Anterior cingulate cortex (tissue), 58 donors: ENCODE measurements at regions not wholly inside any gene's neighbourhood (a gene's known extent, or its start where the extent isn't known, plus 50 kb on each side); places are given as distances from the start of the nearest gene placed in this dataset.
A peak's percentile ranks its signal among the peaks of the same experiment; 100 is the strongest.

Source experiments
- DNase-seq, 58 donors: peaks; one replicate each; lab custom pipeline; 2025; lab: John Stamatoyannopoulos, UW

DNA sequence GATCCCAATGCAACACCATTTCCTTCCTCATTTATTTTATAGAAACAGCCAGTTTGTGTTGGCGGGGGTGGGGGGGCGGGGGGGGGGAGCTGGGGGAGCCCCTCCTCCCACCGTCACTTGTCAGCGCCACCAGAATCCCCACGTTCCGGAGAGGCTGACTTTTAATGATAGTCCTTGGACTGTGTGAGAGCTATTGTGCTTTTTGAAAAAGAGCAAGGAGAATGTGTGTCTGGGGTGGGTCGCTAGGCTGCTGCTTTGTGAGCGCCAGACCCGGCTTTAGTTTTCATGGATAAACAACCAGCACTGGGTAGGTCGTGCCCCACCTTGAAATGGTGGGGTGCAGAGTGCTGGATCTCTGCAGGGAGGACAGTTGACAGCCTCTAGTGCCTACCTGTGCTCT, 135.0 kb upstream of the ONECUT1 start:
- DNase-seq, result no peak

DNA sequence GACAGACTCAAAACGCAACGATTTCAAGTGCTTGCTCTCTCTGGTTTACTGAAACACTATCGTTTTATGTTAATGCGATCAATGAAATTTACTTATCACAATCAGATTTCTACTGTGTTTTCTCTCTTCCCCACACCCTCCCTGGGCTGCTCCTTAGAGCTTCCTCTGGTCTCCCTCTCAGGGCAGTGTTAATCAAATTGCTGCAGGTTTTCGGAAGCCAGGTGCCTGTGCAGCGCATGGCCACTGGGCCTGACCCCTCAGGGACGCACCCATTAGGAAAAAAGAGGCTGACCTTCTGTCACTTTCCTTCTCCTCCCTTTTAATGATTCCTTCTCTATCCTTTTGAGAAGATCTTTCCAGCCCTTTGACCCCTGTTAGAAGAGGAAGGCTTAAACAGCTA, 134.5 kb upstream of the ONECUT1 start:
- no peak for DNase-seq

DNA sequence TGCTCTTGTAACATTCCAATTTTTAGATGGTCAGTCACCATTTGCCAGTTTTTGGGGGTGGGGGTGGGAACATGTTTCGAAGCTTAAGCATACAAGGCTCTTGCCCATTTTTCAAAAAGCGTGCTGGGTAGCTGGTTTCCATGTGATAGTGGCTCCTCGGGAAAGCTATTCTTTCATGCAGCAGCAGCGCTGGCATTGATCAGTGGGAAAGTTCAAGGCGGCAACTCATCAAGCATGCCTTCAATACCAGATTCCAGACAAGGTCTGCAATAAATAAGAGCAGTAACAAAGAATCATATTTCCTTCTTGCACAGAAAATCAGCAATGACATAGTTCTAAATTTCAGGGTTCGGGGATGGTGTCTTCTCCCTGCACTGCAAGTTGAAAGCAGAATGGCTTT, 133.5 kb upstream of the ONECUT1 start:
- DNase-seq, result no peak

DNA sequence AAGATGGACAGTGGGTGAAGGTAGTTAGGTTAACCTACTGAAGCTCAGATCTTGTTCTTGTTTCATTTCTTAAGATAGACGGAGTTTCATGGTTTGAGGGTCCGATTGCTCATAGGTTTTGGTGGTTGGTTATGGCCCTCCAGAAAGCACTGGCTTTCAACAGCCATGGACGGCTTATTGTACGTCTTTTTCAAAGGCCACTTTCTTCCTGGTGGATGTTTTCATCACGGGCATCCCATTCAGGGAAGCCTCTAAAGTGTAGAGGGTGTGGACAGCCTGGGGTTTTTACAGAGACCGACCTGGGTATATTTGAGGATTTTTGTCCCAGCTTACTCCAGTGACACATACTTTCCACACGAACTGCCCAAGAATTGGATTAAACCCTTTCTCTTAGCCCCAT, 132.7 kb upstream of the ONECUT1 start:
- DNase-seq, result no peak

DNA sequence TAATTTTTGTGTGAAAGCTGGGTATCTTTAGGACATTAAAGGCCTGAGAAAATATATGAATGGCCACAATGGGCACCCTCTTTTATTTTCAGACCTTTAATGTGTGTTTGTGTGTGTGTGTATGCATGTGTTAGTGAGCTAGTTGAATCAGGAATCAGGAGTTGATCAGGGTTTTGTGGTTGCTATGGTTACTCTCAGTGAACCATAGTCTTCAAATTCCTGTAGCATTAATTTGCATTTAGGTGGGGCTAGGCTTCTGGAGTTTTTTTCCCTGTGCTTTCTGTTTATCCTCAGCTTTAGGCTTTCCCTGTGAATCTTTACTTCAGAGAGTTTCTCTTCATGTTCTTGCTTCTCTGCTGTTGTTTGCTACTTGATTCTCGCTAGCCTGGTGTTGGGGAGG, 122.0 kb upstream of the ONECUT1 start:
- no peak for DNase-seq

DNA sequence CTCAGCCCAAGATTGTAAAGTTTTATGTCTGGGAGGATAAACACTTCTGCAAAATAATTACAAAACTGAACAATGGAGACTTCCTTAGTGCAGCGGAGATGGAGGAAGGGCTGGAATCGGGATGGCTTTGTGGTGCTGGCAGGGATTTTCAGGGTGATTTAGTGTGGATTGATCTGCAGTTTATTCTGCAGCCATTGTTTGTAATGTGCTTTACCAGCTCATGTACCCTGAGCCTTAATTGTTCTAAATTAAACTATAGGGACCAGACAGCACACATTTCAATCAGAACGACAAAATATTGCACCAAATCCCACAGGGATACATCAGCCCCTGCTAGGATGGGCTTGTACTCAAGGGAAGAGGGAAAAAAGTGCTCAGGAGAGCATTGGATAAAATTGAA, 103.2 kb upstream of the ONECUT1 start:
- DNase-seq, result no peak

DNA sequence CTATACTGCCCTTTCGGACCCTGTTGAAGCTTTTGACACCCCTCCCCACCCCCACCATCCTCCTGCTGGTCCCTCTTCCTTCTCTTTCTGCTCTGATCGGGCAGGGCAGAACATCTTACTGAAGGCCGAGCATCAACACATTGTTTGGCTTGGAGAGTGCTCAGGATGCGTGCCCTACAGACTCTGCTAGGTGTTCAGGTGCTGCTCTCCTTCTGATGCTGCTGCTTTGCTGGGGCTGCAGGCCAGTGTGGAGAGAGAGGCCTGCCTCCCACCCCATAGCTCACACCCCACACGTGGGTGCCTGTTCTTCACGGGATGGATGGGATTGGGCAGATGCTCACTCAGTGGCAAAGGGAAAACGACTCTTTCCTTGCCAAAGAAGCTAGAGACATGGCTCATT, 89.8 kb upstream of the ONECUT1 start:
- no peak for DNase-seq

DNA sequence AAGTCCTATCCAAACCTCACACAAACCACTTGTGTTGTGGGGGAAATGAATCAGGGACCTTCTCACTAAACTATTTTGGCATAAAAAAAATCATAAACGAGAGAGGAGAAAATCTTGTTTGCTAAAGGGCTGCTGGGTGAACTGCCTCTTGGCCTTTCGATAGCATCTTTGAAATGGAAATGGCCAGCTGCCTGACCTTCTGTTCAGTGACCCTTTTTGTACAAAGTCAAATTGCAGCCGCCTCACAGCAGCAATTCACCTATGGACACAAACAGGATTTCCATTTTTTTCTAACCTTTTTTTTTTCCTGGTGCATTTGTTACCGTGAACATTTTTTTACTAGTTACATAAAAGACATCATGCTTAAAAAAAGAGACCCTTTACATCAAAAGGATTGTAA, 89.0 kb upstream of the ONECUT1 start:
- DNase-seq, result no peak

DNA sequence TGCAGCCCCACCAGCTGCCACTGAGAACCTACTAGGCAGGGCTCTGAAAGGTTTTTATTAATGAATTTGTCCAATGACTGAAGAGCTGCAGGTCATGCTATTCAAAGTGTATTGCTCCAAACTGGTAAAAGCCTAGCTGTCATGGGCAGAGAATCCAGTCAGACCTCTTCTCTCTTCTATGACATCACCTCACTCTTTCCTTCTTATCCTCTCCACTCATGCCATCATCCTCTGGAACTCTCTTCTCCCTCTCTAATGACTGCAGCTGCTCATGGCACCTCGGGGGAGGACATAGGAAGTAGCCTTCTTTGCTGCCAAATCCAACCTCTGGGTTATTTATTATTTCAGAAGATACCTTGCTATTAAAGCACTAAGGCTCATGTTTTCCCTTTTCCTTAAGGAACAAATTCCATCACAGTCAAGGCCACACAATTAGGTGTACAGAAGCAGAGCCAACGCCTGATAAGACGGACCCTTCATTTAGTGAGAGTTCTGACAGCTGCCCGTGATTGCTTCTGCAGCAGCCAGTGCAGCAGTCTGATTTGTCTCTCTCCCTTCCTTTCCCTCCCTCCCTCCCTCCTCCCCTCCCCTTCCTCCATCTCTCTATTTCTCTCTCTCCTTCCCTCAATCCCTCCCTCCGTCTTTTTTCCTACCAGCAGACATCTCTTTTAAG, 87.0 kb upstream of the ONECUT1 start:
- DNase-seq, result no peak

DNA sequence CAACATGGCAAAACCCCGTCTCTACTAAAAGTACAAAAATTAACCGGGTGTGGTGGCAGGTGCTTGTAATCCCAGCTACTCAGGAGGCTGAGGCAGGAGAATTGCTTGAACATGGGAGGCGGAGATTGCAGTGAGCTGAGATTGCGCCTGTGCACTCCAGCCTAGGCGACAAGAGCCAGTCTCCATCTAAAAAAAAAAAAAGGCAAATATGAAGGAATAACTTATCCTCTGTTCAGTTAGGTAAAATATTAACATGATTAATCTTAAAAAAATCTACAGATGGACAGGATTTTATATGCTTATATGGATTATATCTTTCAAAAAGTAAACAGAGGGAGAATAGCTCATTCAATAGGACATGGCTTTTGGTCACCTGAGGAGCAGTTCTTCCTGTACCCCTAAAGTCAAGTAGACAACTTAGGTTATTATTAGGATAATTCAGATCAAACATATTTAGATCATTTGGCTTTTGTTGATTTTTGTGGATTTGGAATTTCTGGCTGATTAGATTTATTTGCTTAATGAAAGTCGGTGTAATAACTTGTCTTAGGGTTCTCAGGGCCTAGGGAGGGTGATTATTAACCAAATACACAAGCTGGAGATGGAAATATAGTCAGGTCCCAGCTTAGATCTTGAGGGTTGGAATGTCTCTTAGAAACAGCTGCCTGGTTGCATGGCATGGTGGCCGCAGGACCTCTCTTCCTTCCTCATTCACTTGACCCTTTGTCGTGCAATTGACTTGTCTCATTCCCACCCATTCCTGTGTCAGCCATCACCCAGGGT, 82.1 kb upstream of the ONECUT1 start:
- no peak for DNase-seq

DNA sequence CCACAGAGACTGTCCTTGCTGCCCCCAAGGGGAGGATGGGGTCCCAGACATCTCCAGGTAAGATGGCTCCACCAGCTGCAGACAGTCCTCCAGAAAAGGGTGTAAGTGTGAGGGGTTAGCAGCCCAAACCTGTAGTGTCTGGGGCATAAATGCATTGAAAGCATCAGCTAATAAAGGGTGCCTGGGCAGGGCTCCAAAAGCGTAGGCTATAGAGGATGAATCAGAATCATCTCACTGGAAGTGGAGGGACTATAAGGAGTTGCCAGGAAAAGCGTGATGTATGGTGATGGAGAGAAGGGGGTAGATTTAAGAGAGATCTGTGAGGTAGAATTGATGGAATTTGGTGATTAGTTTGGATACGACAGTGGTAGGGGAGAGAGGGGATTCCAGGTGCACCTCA, 79.9 kb upstream of the ONECUT1 start:
- DNase-seq, result peak in 15 of 58 donors; percentile 0 to 49 (median 7)

DNA sequence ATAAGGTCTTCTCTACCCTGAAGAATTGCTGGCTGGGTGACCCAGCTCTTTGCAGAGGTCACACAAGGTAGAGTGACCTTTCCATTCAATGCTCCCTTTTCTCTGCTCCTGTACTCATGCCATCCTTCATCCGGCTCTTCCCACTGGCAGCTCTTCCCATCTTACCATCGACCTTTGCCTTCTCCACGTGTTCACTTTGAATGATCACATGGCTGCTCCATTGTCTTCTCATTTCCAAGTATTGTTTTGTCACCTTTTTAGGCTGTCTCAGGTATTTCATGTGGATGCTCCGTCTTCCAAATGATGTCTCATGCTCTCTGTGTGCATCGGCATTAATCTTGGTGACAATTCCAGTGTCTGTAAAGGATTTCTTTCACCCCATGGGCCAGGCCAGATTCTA, 76.6 kb upstream of the ONECUT1 start:
- DNase-seq, result no peak

DNA sequence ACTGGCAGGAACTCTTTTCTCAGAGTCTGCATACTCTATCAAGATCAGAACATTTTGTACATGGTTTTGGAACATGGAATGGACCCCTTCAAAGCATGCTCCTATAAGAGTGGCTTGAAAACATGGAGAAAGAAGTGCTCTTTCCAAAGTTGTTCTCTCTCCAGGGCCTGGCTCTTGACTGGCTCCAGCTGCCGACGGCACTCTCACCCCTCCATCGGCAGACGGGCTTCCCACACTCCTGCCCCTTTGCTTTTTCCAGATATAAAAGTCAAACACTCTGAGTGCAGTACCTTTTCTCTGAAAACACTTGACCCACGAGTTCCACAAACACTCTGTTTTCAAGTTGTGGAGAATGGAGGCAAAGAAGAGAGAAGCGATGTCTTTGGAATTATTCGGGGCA, 72.5 kb upstream of the ONECUT1 start:
- DNase-seq, result no peak

DNA sequence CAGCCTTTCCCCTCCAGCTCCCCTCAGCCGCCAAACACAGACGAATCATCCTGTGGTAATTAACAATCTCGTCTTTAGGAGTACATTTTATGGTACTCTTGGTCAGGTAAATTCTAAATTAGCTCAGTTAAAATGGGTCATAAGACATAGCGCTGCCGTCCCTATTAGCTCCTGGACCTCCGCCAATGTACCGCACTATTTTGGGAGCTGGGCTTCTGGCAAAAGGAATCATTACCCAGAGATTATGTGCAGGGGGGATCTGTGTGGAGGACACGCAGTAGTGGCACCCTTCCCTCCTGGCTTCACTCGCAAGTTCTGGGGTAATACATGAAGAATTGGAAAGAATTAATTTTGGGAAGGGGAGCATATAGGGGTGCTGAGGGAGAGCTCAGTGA, 68.6 kb upstream of the ONECUT1 start:
- DNase-seq, result no peak

DNA sequence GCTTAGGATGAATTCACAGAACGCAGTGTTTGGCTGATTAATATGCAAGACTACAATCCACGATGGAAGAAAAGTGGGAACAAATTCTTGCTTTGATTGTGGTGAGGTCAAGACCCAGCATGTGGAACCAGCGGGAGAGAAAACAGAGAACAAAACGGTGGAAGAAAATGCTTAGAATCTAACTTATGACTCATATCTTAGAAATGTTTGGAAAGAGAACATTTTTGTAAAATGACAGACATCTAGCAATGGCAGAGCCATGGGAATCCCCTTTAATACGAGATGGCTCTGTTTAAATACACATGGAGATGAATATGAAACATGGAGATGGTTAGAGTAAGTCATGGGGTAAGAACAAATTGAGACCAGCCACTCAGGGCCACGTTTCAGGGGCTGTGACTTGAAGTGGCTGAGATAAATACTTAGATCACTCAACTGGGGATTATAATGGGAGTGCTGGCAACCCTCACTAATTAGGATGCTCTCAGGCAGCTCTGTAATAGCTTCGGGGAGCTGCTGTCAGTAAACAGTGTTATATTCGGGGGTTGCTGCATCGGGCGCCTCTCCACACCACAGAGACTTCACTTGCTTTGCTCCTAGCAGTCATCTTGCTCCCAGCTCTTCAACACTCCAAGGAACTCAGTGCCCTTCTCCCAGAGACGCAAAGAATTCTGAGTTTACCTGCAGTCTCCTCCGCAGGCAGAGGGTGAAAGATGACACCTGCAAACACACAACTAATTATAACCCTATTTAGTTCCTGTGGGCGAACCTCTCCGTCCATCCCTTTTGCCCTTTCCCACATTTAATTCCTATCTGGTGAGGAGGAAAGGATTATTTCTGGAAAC, 68.0 kb upstream of the ONECUT1 start:
- DNase-seq, result no peak

DNA sequence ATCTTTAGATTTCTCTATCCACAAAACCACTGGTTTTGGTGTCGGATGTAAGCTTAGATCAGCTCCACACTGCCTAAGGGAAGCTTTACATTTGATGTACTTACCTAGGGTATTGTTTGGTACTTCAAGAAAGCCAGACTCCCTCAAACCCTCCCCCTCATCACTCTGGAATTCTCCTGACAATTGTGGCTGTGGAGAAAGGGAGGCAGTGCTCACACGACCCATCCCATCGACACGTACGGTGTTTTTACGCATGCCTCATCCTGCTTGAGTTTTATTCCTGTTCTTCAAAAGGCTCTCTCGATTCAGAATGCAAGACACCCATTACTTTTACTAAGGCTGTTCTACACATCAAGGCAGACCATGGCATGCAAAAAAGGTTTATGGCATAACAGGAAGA, 67.3 kb upstream of the ONECUT1 start:
- no peak for DNase-seq

DNA sequence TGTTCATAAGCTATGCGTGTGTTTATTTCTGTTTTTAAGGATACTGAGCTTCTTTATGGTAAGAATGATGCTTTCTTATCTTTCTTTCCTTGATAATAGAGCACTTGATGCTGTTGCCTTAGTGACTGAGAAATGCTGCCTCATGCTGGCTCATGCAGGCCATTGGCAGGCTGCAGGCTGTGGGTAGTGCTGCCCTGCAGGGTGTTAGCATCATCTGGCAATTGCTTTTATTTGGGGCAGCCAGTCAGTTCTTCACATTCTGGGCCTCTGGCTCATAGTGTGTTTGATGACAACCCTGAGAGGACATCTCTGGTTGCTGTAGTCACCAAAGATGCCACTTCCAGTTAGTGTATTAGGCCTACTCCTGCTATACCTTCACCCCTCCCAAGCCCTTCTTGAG, 66.2 kb upstream of the ONECUT1 start:
- no peak for DNase-seq

DNA sequence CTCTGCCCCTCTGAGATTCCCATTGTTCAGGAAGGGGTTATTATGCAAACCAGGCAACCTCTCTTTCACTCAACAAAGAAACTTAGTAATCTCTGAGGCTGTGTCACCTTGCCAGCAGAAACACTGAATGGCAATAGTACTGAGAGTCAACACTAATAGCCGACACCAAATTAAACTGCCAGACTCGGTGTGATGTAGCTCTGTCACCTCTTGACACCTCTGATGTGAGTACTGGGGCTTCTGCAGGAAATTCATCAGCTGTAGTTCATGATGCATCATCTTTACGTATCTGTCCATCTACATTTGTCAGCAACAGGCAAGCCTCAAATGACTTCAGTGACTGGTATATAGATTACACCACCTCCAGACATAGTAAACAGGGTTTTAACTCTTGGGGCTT, 65.0 kb upstream of the ONECUT1 start:
- DNase-seq, result no peak

DNA sequence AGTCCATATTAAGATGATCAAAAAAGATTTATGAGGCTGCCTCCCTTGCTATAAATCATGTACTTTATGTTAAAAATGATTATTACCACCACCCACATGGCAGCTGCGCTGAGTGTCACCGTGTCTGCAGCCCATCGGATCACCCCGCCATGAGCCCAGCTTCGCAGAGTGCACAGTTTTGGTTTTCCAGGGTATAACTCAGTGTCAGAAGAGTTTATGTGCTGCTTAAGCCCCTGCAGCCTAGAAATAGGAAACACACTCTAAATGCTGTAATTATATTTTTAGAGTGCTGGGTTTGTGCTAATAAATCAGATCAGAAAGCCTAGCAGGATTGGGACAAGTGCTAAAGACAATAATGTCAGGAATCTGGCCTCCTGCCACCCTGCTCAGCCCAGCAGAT, 54.7 kb upstream of the ONECUT1 start:
- DNase-seq, result no peak
